ENCODE measurements at regions not wholly inside any gene's neighbourhood (a gene's known extent, or its start where the extent isn't known, plus 50 kb on each side); places are given as distances from the start of the nearest gene placed in this dataset.
A peak's percentile ranks its signal among the peaks of the same experiment; 100 is the strongest.
"Not testable (repeated sequence)": the region's sequence is repeated elsewhere in the genome, so short reads cannot be mapped to it uniquely, and the experiment has no call there.

- no peak for DNase-seq
These were observed 425.9 kb downstream of the EPHA3 start for GRCh38 chr3:89533275-89533674.

GRCh38 chr3:89554587-89554986, 447.2 kb downstream of the EPHA3 start:
- not testable (repeated sequence) for DNase-seq

- no peak for DNase-seq
These were observed 451.3 kb downstream of the EPHA3 start for GRCh38 chr3:89558711-89559110.

GRCh38 chr3:89560568-89560967, 453.1 kb downstream of the EPHA3 start:
- DNase-seq, result no peak

GRCh38 chr3:89562373-89562772, 455.0 kb downstream of the EPHA3 start:
- no peak for DNase-seq

GRCh38 chr3:89565098-89565497, 457.7 kb downstream of the EPHA3 start:
- no peak for DNase-seq

GRCh38 chr3:89570465-89570864, 463.0 kb downstream of the EPHA3 start:
- no peak for DNase-seq

- no peak for DNase-seq
These were observed 463.9 kb downstream of the EPHA3 start for GRCh38 chr3:89571298-89571697.

DNA sequence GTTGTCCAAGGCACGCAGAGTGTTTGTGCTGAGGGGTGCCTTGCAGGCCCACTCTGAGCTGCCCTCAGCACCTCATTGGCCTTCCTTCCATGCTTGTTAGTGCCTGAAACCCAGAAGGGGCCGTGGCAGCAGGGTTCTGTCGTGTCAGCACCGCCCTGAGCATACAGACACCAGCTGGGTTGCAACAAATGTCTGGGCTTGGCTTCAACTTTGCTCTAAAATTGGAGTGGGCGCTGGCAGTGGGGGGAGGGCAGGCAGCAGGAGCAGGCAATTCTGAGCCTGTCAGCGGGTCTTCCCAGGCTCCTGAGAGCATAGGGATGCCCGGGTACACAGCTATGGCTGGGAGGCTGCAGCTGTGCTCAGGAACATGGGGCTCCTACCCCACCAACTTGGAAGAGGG, 464.3 kb downstream of the EPHA3 start:
- peak; percentile 30 for DNase-seq

GRCh38 chr3:89572261-89572660, 464.8 kb downstream of the EPHA3 start:
- DNase-seq, result no peak

- no peak for DNase-seq
These were observed 469.0 kb downstream of the EPHA3 start for GRCh38 chr3:89576417-89576816.

GRCh38 chr3:89577637-89578530, 470.5 kb downstream of the EPHA3 start:
- DNase-seq, result peak; percentile 9

DNA sequence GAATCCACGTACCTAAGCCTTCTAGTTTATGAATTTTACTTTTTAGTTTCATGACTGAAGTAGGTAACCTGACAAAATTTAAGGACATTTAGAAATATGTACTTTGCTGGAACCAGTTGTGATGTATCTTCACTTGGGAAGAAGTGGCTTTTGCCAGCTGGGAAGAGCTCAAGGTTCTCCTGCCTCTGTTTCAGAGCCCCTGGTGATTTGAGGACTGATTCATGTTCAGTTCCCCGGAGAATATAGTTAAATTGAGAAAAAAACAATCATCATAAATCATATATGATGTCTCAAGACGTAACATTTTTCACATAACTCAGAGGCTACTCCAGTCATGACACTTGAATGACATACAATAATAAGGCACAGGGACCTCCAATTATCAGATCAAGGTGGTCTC, 473.4 kb downstream of the EPHA3 start:
- DNase-seq, result no peak

- no peak for DNase-seq
These were observed 477.0 kb downstream of the EPHA3 start for GRCh38 chr3:89584398-89584797.

- DNase-seq, result no peak
These were observed 478.8 kb downstream of the EPHA3 start for GRCh38 chr3:89586256-89586655.

- no peak for DNase-seq
These were observed 479.3 kb downstream of the EPHA3 start for GRCh38 chr3:89586676-89587075.

DNA sequence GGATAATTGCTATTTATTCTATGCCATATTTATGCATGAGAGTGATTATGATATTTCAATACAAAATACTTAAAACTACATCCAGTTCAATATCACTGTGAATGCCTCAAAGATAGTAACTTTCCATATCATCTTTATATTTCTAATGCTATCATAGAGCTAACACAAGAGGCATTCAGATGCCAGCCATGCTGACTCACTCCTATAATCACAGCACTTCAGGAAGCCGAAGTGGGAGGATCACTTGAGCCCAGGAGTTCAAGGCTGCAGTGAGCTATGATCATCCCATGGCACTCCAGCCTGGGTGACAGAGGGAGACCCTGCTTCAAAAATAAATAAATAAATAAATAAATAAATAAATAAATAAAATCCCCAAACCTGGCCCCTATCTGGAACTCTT, 498.7 kb downstream of the EPHA3 start:
- no peak for DNase-seq

- no peak for DNase-seq
These were observed 504.6 kb downstream of the EPHA3 start for GRCh38 chr3:89612027-89612426.

DNA sequence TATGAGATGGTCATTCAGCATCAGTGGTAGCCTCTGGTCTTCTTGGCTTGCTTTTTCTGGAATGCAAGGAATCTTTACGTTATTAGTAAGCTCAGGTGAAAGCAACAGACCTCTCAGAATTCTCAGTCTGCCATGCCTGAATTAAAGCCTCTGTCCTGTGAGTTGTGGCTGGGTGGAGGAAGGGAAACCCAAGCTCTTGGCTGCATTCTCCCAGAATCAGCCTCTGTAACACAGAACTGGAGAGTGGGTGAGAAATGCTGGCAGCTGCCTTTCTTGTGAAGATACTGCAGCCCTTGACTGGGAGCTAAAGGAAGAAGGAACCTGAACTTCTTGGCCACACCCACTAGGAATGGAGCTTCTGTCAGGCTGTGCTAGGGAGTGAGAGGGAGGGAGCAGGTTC, 505.8 kb downstream of the EPHA3 start:
- DNase-seq, result no peak

GRCh38 chr3:89617706-89618105, 510.3 kb downstream of the EPHA3 start:
- DNase-seq, result peak; percentile 47

GRCh38 chr3:89619263-89619662, 511.8 kb downstream of the EPHA3 start:
- DNase-seq, result no peak

GRCh38 chr3:89622063-89622700, 514.8 kb downstream of the EPHA3 start:
- no peak for DNase-seq

GRCh38 chr3:89624494-89624893, 517.1 kb downstream of the EPHA3 start:
- DNase-seq, result no peak

- DNase-seq, result no peak
These were observed 518.5 kb downstream of the EPHA3 start for GRCh38 chr3:89625945-89626344.
